ENCODE measurements at regions not wholly inside any gene's neighbourhood (a gene's known extent, or its start where the extent isn't known, plus 50 kb on each side); places are given as distances from the start of the nearest gene placed in this dataset.
A peak's percentile ranks its signal among the peaks of the same experiment; 100 is the strongest.
"Not testable (repeated sequence)": the region's sequence is repeated elsewhere in the genome, so short reads cannot be mapped to it uniquely, and the experiment has no call there.

GRCh38 chr12:107144441-107144840, 51.1 kb upstream of the CRY1 start:
- no peak for DNase-seq (ENCODE audit: low spot score)

GRCh38 chr12:107144990-107145389, 51.6 kb upstream of the CRY1 start:
- no peak for DNase-seq (ENCODE audit: low spot score)

DNA sequence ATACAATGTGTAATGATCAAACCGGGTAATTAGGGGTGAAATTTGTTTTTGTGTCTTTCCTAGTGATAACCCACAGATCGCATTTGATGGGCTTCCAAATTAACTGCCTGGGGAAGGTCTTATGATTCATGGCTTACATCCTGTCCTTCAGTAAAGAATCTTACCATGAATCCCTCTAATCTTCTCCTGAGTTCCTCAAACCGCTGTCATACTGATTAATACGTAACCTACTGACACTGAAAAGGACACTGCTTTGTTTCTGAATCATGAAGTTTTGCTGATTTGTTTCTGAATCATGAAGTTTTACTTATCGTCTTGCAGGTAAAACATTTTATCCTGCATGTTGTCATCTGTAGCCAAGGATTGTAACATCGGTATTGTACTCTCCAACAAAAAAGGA, 52.0 kb upstream of the CRY1 start:
- DNase-seq (ENCODE audit: low spot score), result no peak

DNA sequence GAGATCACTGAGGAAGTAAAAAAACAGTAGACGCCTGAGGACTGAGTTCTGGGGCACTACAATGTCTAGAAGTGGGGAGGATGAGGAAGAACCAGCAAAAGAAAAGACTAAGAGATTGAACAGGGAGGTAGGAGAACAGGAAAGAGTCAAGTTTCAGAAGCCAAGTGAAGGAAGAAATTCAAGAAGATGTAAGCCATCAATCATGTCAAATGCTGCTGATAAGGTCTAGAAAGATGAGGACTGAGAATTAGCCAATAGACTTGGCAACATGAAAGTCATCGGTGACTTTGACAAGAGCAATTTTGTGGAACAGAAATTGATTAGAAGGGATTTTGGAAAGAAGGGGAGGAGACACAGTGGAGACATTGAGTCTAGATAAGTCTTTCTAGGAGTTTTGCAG, 54.8 kb upstream of the CRY1 start:
- DNase-seq (ENCODE audit: low spot score), result no peak

- no peak for DNase-seq (ENCODE audit: low spot score)
Measured at GRCh38 chr12:107152315-107152714, 59.0 kb upstream of the CRY1 start.

GRCh38 chr12:107159384-107159900, 66.1 kb upstream of the CRY1 start:
- no peak for DNase-seq (ENCODE audit: low spot score)

DNA sequence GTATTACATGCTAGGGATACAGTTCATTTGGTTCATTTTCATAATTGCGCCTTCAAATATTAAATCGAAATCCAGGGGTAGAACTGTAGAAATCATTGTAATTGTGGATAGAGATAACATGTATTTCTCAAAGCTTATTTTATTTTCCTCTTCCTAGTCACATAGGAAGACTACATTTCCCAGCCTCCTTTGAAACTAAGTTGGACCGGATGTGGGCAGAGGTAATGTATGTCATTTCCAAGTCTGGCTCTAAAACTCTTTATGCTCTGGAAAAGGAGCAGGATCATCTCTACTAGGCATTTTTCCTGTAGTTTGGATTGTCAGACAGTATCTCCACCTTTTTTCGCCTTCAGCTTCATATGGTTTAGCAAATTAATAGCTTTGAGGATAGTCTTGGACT, 70.1 kb upstream of the CRY1 start:
- DNase-seq (ENCODE audit: low spot score), result no peak

- DNase-seq (ENCODE audit: low spot score), result no peak
Measured at GRCh38 chr12:107164392-107164791, 71.0 kb upstream of the CRY1 start.

DNA sequence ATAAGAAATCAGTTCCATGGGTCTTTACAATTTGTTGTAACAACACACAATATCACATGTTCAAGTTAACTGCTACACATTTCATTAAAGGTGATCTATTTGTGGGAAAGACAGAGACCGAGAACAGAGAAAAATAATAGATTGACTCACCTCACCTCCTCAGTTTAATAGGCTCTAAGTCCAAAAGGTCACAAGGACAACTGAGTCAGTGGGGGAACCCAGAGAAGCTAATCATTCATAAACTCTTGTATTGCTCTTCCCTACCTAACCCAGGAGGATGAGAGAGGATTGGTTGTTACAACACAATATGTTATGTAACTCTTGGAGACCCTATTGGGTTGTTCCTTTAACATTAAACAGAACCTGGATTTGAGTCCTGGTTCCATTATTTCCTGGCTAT, 72.2 kb upstream of the CRY1 start:
- DNase-seq (ENCODE audit: low spot score), result no peak

GRCh38 chr12:107167756-107168155, 74.4 kb upstream of the CRY1 start:
- no peak for DNase-seq (ENCODE audit: low spot score)

GRCh38 chr12:107169200-107169599, 75.9 kb upstream of the CRY1 start:
- no peak for DNase-seq (ENCODE audit: low spot score)

GRCh38 chr12:107178776-107179175, 85.4 kb upstream of the CRY1 start:
- no peak for DNase-seq (ENCODE audit: low spot score)

GRCh38 chr12:107179871-107180270, 86.5 kb upstream of the CRY1 start:
- no peak for DNase-seq (ENCODE audit: low spot score)

- no peak for DNase-seq (ENCODE audit: low spot score)
Measured at GRCh38 chr12:107180272-107180671, 86.9 kb upstream of the CRY1 start.

GRCh38 chr12:107184359-107184930, 91.1 kb upstream of the CRY1 start:
- DNase-seq (ENCODE audit: low spot score), result no peak

GRCh38 chr12:107196681-107197080, 103.3 kb upstream of the CRY1 start:
- peak; percentile 15 for DNase-seq (ENCODE audit: low spot score)

DNA sequence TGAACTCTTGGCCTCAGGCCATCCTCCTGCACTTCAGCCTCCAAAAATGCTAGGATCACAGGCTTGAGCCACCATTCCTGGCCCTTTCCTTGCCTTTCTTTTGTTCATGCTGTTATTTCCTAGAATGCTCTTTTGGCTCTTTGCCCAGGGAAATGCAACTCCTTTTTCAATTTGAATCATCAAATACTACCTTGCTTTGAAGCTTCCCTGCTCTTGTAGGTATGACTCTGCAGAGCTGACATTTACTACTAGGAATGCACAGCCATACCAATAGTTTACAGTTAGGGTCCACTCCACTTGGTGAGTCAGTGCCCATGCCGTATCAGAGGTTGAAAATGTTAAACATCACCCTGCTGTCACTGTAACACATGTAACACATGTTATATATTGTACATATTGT, 107.0 kb upstream of the CRY1 start:
- DNase-seq (ENCODE audit: low spot score), result no peak

GRCh38 chr12:107207931-107208525, 114.7 kb upstream of the CRY1 start:
- no peak for DNase-seq (ENCODE audit: low spot score)

DNA sequence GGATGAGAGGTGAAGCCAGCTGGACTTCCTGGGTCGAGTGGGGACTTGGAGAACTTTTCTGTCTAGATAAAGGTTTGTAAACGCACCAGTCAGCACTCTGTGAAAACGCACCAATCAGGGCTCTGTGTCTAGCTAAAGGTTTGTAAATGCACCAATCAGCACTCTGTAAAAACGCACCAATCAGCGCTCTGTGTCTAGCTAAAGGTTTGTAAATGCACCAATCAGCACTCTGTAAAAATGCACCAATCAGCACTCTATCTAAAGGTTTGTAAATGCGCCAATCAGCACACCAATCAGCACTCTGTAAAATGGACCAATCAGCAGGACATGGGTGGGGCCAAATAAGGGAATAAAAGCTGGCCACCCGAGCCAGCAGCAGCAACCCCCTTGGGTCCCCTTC, 116.4 kb upstream of the CRY1 start:
- not testable (repeated sequence) for DNase-seq (ENCODE audit: low spot score)

- DNase-seq (ENCODE audit: low spot score), result not testable (repeated sequence)
Measured at GRCh38 chr12:107214373-107214773, 121.0 kb upstream of the CRY1 start.

DNA sequence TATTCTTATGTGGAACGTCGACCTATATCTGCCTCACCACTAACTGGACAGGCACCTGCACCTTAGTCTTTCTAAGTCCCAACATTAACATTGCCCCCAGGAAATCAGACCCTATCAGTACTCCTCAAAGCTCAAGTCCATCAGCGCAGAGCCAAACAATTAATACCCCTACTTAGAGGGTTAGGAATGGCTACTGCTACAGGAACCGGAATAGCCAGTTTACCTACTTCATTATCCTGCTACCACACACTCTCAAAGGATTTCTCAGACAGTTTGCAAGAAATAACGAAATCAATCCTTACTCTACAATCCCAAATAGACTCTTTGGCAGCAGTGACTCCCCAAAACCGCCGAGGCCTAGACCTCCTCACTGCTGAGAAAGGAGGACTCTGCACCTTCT, 123.1 kb upstream of the CRY1 start:
- not testable (repeated sequence) for DNase-seq (ENCODE audit: low spot score)

GRCh38 chr12:107219301-107219700, 126.0 kb upstream of the CRY1 start:
- no peak for DNase-seq (ENCODE audit: low spot score)

DNA sequence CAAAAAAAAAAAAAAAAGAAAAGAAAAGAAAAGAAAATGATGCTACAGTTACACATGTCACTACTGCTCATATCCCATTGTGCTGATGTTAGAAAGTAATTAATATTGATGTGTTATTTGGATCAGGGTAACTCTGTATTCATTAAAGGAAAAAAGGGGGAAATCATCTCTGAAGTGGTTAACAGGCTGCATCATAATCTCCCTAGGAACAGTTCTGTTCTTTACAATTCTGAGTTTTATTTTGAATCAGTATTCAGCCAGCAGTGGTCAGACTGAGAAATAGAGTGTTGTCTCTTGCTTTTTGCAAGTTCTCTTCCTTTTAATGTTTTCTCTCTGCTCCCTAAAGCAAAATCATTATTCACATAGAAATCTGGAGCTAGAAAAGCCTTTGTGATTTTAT, 128.6 kb upstream of the CRY1 start:
- no peak for DNase-seq (ENCODE audit: low spot score)

DNA sequence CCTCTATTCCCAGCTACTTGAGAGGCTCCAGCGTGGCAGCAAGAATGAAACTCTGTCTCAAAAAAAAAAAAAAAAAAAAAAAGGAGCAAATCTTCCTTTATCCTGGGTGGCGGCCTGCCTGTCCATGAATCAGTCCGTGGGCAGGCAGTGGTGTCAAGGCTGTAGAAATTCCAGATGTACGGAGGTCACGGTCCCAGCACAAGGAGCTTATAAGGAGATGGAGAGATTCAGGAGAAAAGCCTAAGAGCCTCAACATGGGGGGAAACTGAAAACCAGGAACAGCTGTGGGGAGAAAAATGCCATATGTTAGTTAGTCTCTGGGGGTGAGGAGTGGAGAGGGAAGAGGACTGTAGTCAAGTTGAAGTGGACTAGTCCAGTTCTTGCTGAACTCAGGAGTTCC, 130.5 kb upstream of the CRY1 start:
- no peak for DNase-seq (ENCODE audit: low spot score)
